Activated CD4-positive, alpha-beta T cell treated with anti-CD3 and anti-CD28 coated beads for 48 hours (primary cell): ENCODE measurements at regions not wholly inside any gene's neighbourhood (a gene's known extent, or its start where the extent isn't known, plus 50 kb on each side); places are given as distances from the start of the nearest gene placed in this dataset.

Experiments used
- DNase-seq: peaks from one replicate; pipeline ENCODE4 v3.0.0-alpha.2; 2020

GRCh38 chr6:144585217-144585814 is 300.2 kb downstream of the UTRN start:
- no peak for DNase-seq

GRCh38 chr6:144586986-144587385 is 301.9 kb downstream of the UTRN start:
- no peak for DNase-seq

GRCh38 chr6:144588697-144589325 is 303.7 kb downstream of the UTRN start:
- DNase-seq, result no peak

GRCh38 chr6:144590532-144590931 is 305.4 kb downstream of the UTRN start:
- DNase-seq, result no peak

- DNase-seq, result no peak
These were observed 308.3 kb downstream of the UTRN start for GRCh38 chr6:144593392-144593791.

GRCh38 chr6:144594585-144594984 is 309.4 kb downstream of the UTRN start:
- no peak for DNase-seq

GRCh38 chr6:144595266-144595665 is 310.1 kb downstream of the UTRN start:
- no peak for DNase-seq

- no peak for DNase-seq
These were observed 312.4 kb downstream of the UTRN start for GRCh38 chr6:144597511-144597910.

GRCh38 chr6:144599615-144600014 is 314.5 kb downstream of the UTRN start:
- no peak for DNase-seq

GRCh38 chr6:144601221-144601620 is 316.1 kb downstream of the UTRN start:
- no peak for DNase-seq

GRCh38 chr6:144602523-144603180 is 317.5 kb downstream of the UTRN start:
- DNase-seq, result no peak

GRCh38 chr6:144606083-144606482 is 320.9 kb downstream of the UTRN start:
- DNase-seq, result no peak

- DNase-seq, result no peak
These were observed 323.0 kb downstream of the UTRN start for GRCh38 chr6:144607998-144608735.

GRCh38 chr6:144612811-144613210 is 327.7 kb downstream of the UTRN start:
- DNase-seq, result no peak

- no peak for DNase-seq
These were observed 328.7 kb downstream of the UTRN start for GRCh38 chr6:144613859-144614258.

- DNase-seq, result no peak
These were observed 330.7 kb downstream of the UTRN start for GRCh38 chr6:144615870-144616269.

GRCh38 chr6:144617191-144617590 is 332.1 kb downstream of the UTRN start:
- DNase-seq, result no peak

GRCh38 chr6:144617708-144618107 is 332.6 kb downstream of the UTRN start:
- DNase-seq, result no peak

- no peak for DNase-seq
These were observed 334.8 kb downstream of the UTRN start for GRCh38 chr6:144619966-144620365.

GRCh38 chr6:144621332-144621731 is 336.2 kb downstream of the UTRN start:
- DNase-seq, result no peak

- DNase-seq, result no peak
These were observed 339.1 kb downstream of the UTRN start for GRCh38 chr6:144624246-144624645.

GRCh38 chr6:144624716-144625115 is 339.6 kb downstream of the UTRN start:
- no peak for DNase-seq

- no peak for DNase-seq
These were observed 345.7 kb downstream of the UTRN start for GRCh38 chr6:144630857-144631256.

- DNase-seq, result no peak
These were observed 347.1 kb downstream of the UTRN start for GRCh38 chr6:144632266-144632665.
